GM18505 (cell line): ENCODE measurements at regions not wholly inside any gene's neighbourhood (a gene's known extent, or its start where the extent isn't known, plus 50 kb on each side); places are given as distances from the start of the nearest gene placed in this dataset.

Experiments used
- ATAC-seq: cut with Tn5 transposase; IDR thresholded peaks from one replicate; pipeline ENCODE4 v1.9.1; 2021; ENCODE audit not compliant: unreplicated experiment
- POLR2A ChIP-seq: IDR thresholded peaks from 4 replicates; pipeline ENCODE4 v1.6.1; 2011; ENCODE audit warnings: borderline replicate concordance; ENCODE audit not compliant: insufficient read depth, insufficient read length; ENCODE audit errors: extremely low read depth

DNA sequence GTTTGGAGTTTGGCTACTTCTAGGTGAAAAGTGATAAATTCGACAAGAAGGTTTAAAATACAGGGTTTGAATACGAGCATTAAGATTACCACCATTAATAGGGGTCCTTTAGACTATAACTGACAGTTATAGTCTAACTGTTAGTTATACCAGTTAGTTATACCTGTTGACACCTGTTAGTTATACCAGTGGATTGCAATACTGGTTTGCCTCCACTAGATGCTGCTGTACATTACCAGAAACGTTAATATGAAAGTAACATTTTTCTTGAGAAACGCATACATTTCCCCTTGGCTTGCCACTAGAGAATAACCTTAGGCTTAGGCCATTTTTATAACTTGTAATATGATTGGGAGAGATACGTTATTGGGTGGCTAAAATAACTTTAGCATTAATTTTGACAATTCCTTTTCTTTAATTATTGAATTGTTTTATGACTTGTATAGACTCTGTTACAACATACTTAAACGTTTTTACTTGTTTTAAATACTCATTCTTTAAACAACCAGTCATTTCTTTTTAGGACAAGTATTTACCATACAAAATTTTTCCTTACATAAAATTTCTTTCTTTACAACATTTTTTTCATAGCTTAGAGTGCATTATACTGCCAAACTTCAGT lies 911.2 kb downstream of the FSTL5 start:
- peak; percentile 80 for ATAC-seq

DNA sequence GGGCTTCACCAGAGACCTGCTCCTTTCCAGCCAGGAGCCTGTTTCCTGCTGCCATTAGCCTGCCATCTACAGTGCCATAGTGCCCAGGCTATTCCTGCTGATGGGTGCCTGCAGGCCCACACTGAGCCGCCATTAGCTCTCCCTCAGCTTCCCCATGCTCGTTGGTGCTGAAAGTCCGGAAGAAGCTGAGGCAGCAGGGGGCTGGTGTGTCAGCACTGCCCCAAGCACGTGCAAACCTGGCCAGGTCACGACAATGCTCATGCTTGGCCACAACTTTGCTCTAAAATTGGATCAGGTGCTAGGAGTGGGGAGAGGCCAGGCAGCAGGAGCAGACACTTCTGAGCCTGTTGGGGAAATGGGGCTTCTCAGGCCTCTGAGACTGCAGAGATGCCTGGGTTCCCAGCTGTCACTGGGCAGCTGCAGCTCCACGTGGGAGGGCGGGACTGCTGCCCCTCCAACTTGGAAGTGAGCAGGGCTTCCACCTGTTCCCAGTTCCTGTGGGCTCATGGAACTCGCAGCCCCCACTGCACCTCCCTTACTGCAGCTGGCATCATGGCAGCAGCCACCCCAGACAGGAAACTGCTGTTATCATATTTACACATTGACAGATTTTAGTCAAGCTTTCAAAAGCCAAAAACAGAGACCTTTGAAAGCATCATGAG lies 913.9 kb downstream of the FSTL5 start:
- no peak for ATAC-seq

More for the DNA sequence above, 911.2 kb downstream of the FSTL5 start:
- TF ChIP-seq POLR2A = no peak

DNA sequence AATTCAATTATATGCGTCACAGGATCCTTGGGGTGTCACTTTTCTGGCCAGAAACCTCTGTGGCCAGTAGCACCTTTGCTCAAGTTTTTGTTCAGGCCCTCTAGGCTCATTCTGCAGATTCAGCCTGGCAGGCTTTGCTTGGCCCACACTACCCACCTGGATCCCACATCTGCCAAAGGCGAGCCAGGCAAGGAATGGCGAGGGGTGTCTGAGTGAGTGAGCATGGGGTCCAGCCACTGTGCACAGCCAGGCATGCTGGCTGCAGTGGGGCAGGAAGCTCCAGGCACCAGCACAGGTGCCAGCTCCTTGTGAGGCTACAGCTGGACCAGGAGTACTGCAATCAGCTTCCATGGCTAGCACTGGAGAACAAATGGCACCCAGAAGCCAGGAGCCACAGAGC lies 914.9 kb downstream of the FSTL5 start:
- ATAC-seq = no peak
- no peak for TF ChIP-seq POLR2A

More for the DNA sequence above, 913.9 kb downstream of the FSTL5 start:
- TF ChIP-seq POLR2A = no peak

DNA sequence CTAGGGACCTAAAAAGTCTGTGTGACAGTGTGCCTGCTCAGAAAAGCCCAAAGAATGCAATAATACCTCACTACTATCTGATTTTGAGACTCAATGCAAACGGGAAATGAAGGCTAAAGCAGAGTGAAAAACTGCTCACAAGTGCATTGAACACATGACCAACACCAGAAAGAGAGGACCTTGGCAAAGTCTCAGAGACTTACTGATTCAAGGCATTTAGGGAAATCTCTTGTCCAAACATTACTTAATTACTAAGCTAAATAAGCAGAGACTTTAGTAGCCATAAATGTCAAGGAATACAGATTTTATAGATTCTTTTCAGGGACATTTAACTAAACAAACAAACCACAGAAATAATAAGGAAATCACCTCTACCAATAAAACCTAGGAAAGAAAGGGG lies 916.0 kb downstream of the FSTL5 start:
- no peak for ATAC-seq
- TF ChIP-seq POLR2A = no peak

DNA sequence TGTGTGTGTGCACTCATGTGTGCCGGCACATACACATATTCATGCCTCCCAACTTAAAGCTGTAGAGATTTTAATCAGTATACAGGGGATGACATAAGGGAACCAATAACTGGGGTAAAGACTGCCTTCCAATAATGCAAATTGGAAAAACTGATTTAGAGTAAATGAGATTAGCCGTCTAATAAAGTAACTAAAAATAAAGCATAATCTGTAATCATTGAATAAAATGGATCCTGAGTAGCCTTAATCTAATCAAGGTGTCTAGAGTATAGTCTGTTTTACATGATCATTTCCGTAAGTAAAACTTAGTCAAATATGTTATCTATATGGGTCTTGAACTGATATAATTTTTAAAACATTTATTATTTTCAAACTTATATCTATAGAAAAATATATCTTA lies 925.8 kb downstream of the FSTL5 start:
- no peak for TF ChIP-seq POLR2A
- ATAC-seq = no peak

DNA sequence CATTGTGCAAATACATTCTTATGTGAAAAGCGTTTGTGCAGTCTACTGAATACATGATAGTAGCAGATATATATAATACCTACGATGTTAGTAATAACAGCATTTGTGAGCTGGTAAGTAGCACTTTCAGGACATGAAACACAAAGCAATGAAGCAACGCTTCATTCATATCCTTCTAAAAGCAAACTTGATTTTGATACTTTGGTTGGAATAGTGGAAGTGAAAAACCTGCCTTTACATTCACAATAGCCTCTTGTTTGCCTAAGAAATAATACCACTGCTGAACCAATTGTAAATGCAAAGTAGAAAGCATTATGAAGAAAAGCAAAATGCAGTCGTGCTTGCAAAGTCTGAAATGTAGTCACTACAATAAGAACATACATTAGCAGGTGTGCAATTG lies 926.3 kb downstream of the FSTL5 start:
- no peak for ATAC-seq
- no peak for TF ChIP-seq POLR2A

DNA sequence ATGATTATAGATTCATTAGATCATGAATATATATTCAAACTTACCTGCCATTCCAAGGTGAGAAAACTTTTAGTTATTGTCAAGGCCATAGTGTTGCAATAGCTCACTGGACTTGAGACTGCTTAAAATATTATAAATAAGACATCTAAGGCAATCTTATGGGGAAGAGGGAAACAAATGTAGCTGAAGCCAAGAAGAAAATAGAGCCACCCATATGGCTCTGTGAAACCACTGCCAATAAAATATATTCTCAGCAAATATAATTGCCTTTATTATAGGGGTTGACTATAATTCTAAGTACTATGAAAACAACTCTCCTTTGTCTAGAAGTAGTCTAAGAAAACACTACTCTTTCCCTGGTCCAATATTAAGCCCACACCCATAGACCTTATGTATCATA lies 938.5 kb downstream of the FSTL5 start:
- no peak for ATAC-seq
- TF ChIP-seq POLR2A = no peak

DNA sequence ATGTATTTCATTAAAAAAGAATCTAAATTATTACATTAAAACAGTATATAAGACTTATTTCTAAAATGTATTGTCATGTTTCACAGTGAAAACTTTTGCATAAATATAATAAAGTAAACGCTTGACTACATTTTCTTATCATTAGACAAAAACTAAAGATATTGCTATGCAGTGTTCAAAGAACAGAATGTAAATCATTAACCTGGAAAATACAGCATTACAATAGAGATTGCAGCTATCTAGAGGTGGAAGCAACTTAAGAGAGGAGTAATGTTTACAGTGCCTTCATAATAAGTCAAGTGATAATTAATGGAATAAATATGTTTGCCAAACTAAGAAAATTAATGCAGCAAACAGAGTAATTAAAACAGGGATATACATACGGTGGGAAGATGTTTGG lies 940.9 kb downstream of the FSTL5 start:
- TF ChIP-seq POLR2A = no peak
- no peak for ATAC-seq

DNA sequence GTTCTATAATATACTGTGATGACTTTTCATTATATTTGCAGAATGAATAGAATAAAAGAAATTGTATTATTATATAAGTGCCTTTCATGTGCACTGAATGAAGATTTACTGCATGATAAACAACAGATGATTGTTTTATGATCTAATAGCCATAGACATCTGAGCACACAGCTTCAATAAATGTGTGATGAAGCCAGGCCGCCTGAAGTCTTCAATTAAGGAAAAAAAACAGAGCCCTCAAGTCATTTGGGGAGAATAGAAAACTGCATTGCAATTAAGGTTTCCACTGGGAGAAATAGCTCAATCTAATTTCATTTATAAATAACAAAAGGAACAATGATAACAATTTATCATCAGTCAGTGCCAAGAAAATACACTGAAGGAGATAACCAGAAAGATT lies 955.2 kb downstream of the FSTL5 start:
- ATAC-seq = no peak
- no peak for TF ChIP-seq POLR2A

DNA sequence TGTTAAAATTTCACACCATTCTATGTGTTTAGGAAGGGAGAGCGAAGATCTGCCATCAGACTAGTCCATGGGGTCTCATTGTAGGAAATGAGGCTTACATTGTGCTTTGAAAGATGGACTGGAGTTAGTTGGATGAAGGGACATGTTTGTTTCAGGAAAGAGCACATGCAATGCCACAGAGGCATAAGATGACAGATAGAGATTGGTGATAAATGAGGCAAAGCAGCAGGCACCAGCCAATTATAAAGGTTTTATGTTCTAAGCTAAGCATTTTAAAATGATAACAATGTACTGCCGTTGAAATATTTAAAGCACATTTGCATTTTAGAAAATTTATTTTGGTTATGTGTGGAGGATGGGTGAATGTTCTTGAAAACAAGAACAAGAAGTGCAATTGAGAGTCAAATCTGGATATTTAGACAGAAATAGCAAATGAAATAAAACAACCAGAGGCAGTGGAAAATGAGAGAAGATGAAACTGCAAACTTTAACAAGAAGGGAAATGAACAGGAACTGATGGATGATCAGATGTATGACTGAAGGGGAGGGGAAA lies 957.2 kb downstream of the FSTL5 start:
- TF ChIP-seq POLR2A = no peak
- ATAC-seq = no peak

DNA sequence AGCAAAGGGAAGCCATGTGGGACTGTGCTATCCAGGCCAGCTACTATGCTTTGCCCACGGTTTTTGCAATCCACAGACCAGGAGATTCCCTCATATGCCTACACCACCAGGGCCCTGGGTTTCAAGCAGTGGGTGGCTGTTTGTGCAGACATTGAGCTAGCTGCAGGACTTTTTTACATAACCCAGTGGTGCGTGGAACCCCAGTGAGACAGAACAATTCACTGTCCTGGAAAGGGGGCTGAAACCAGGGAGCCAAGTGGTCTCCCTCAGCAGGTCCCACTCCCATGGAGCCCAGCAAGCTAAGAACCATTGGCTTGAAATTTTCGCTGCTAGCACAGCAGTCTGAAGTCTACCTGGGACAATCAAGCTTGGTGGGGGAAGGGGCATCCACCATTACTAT lies 959.9 kb downstream of the FSTL5 start:
- no peak for ATAC-seq
- no peak for TF ChIP-seq POLR2A

DNA sequence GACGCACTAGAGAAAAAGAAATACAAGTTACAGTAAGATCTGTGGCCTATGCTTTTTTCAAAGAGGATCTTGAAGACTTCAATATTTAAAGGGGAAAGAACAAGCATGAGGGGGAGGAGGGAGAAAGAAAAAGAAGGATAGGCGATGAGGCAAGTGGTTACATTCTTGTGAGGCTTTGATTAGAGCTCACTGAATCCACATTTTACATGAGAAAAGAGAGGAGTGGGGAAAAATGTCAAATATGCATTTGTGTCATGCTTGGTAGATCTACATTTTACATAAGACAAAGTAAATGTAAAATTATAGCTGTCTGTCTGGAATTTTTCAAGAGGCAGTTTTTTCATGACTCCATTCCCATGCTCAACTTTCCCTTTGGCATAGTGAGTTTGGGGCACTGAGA lies 965.9 kb downstream of the FSTL5 start:
- ATAC-seq = no peak
- TF ChIP-seq POLR2A = no peak

DNA sequence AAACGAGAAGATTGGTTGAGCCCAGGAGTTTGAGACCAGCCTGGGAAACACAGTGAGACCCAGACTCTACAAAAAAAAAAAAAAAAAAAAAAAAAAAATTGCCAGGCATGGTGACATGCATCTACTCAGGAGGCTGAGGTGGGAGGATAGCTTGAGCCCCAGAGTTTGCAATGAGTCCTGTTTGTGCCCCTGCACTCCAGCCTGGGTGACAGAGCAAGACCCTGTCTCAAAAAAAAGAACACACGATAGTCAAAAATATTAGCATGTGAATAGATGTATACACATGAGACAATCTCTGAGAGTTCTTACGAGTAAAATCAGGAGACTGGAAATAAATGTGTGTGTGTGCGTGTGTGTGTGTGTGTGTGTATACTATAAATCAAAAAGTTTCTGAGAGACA lies 966.3 kb downstream of the FSTL5 start:
- ATAC-seq = no peak
- TF ChIP-seq POLR2A = no peak
